Activated B cell treated with CpG ODN at 0.5 μM for 24 hours (primary cell): ENCODE measurements at regions not wholly inside any gene's neighbourhood (a gene's known extent, or its start where the extent isn't known, plus 50 kb on each side); places are given as distances from the start of the nearest gene placed in this dataset.

Experiments
- ATAC-seq: fragments of 200-7000 bp; cut with Tn5 transposase; one replicate; pipeline ENCODE4 v1.10.0; 2021; ENCODE audit warnings: low read depth, mild to moderate bottlenecking, moderate library complexity
- CTCF ChIA-PET: fragments of 350-600 bp; sonication (Branson Sonifier 250); formaldehyde crosslinking; loops from one replicate; lab custom pipeline; 2021; ENCODE audit warnings: antibody characterized with exemption; lab: Charles Lee
- POLR2A ChIA-PET: fragments of 350-600 bp; sonication (Branson Sonifier 250); formaldehyde crosslinking; loops from one replicate; lab custom pipeline; 2021; ENCODE audit warnings: antibody characterized with exemption; lab: Charles Lee
- DNase-seq: peaks from one replicate; pipeline ENCODE4 v3.0.0; 2022
- H3K27ac Mint-ChIP-seq: one replicate; pipeline ENCODE4 v1.8.0; 2020; ENCODE audit warnings: mixed read lengths
- H3K27me3 Mint-ChIP-seq: one replicate; pipeline ENCODE4 v1.8.0; 2021; ENCODE audit warnings: mixed read lengths
- H3K36me3 Mint-ChIP-seq: one replicate; pipeline ENCODE4 v1.8.0; 2021; ENCODE audit warnings: low read depth, mixed read lengths
- H3K4me1 Mint-ChIP-seq: one replicate; pipeline ENCODE4 v1.8.0; 2021; ENCODE audit warnings: mixed read lengths
- H3K4me3 Mint-ChIP-seq: one replicate; pipeline ENCODE4 v1.8.0; 2020; ENCODE audit warnings: mild to moderate bottlenecking, mixed read lengths
- H3K9me3 Mint-ChIP-seq: one replicate; pipeline ENCODE4 v1.8.0; 2020; ENCODE audit warnings: mixed read lengths
- intact Hi-C: fragments of 100-400 bp; cut with micrococcal nuclease; formaldehyde crosslinking; loops from one replicate; pipeline ENCODE4 v1.15.1; 2024
- TF ChIP-seq, protein P1 (sequence below): fragments of 200-600 bp; IDR thresholded peaks from one replicate; pipeline ENCODE4 v1.8.0; 2022; ENCODE audit warnings: antibody characterized with exemption, mild to moderate bottlenecking

- Mint-ChIP-seq H3K4me3 (no peak overlapping the region), H3K36me3 (no peaks in the 10 kb centered on the region), H3K27ac (no peak overlapping the region), H3K9me3 (no peaks in the 10 kb centered on the region), H3K4me1 (no peaks in the 10 kb centered on the region), H3K27me3 (peaks cover 29% of the 10 kb centered on the region)
- POLR2A ChIA-PET = no interaction called here
- TF ChIP-seq, protein P1, sequence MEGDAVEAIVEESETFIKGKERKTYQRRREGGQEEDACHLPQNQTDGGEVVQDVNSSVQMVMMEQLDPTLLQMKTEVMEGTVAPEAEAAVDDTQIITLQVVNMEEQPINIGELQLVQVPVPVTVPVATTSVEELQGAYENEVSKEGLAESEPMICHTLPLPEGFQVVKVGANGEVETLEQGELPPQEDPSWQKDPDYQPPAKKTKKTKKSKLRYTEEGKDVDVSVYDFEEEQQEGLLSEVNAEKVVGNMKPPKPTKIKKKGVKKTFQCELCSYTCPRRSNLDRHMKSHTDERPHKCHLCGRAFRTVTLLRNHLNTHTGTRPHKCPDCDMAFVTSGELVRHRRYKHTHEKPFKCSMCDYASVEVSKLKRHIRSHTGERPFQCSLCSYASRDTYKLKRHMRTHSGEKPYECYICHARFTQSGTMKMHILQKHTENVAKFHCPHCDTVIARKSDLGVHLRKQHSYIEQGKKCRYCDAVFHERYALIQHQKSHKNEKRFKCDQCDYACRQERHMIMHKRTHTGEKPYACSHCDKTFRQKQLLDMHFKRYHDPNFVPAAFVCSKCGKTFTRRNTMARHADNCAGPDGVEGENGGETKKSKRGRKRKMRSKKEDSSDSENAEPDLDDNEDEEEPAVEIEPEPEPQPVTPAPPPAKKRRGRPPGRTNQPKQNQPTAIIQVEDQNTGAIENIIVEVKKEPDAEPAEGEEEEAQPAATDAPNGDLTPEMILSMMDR = no peak
- DNase-seq = no peak
- no peak for ATAC-seq
- CTCF ChIA-PET = no interaction called here
- intact Hi-C loops = no loop called here
Observed at GRCh38 chr13:109859216-109859835, 72.9 kb upstream of the IRS2 start.

DNA sequence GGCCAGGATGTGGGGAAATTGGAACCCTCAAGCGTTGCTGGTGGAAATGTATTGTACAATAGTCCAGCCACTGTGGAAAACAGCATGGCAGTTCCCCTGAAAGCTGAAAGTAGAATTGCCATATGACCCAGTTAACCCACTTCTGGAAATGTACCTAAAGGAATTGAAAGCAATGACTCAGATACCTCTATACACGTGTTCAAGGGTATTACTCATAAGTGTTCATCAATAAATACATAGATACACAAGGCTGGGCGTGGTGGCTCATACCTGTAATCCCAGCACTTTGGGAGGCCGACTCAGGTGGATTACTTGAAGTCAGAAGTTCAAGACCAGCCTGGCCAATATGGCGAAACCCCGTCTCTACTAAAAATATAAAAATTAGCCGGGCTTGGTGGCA lies 71.9 kb upstream of the IRS2 start:
- no peaks in the 10 kb centered on the region for H3K9me3 Mint-ChIP-seq
- H3K27ac Mint-ChIP-seq = no peak overlapping the region
- ChIA-PET CTCF (no interaction called here), POLR2A (no interaction called here)
- H3K4me1 Mint-ChIP-seq = no peaks in the 10 kb centered on the region
- H3K36me3 Mint-ChIP-seq = no peaks in the 10 kb centered on the region
- H3K27me3 Mint-ChIP-seq = peaks cover 27% of the 10 kb centered on the region
- intact Hi-C loops = no loop called here
- no peak for DNase-seq
- TF ChIP-seq, protein P1 = no peak
- H3K4me3 Mint-ChIP-seq = no peak overlapping the region
- ATAC-seq = no peak

DNA sequence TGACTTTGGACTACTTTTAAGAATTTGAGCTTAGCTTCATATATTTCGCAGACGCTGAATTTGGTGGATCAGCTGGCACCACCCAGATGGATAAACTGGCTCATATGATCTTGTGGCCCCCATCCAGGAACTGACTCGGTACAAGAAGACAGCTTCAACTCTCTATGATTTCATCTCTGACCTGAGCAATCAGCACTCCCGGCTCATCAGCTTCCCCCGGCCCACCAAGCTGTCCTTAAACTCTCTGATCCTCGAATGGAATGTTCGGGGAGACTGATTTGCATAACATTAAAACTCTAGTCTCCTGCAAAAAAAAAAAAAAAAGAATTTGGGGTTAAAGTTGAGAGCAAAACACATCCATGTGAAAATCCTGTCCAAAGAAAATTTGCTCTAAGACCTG lies 71.4 kb upstream of the IRS2 start:
- no peak overlapping the region for H3K4me3 Mint-ChIP-seq
- POLR2A ChIA-PET = no interaction called here
- ATAC-seq = no peak

GRCh38 chr13:109857325-109857724 lies 70.9 kb upstream of the IRS2 start:
- H3K27ac Mint-ChIP-seq = no peak overlapping the region
- ChIA-PET POLR2A (no interaction called here), CTCF (no interaction called here)
- TF ChIP-seq, protein P1 = no peak
- no peak overlapping the region for H3K4me3 Mint-ChIP-seq
- no peak for DNase-seq
- no peaks in the 10 kb centered on the region for H3K36me3 Mint-ChIP-seq
- no peaks in the 10 kb centered on the region for H3K9me3 Mint-ChIP-seq
- no peaks in the 10 kb centered on the region for H3K4me1 Mint-ChIP-seq
- no peak for ATAC-seq
- H3K27me3 Mint-ChIP-seq = peaks cover 28% of the 10 kb centered on the region
- intact Hi-C loops = no loop called here

More for the DNA sequence above, 71.4 kb upstream of the IRS2 start:
- Mint-ChIP-seq H3K36me3 (no peaks in the 10 kb centered on the region), H3K9me3 (no peaks in the 10 kb centered on the region), H3K4me1 (no peaks in the 10 kb centered on the region), H3K27ac (no peak overlapping the region), H3K27me3 (peaks cover 27% of the 10 kb centered on the region)
- intact Hi-C loops = no loop called here
- TF ChIP-seq, protein P1 = no peak
- no peak for DNase-seq
- CTCF ChIA-PET = no interaction called here

GRCh38 chr13:109856350-109856749 lies 70.0 kb upstream of the IRS2 start:
- H3K4me1 Mint-ChIP-seq = no peaks in the 10 kb centered on the region
- TF ChIP-seq, protein P1 = no peak
- ChIA-PET CTCF (no interaction called here), POLR2A (no interaction called here)
- no peaks in the 10 kb centered on the region for H3K36me3 Mint-ChIP-seq
- peaks cover 26% of the 10 kb centered on the region for H3K27me3 Mint-ChIP-seq
- no peak for DNase-seq
- no peak overlapping the region for H3K4me3 Mint-ChIP-seq
- H3K27ac Mint-ChIP-seq = no peak overlapping the region
- no peaks in the 10 kb centered on the region for H3K9me3 Mint-ChIP-seq
- no peak for ATAC-seq
- intact Hi-C loops = no loop called here
